Esophagus squamous epithelium (tissue), 4 donors: ENCODE measurements at regions not wholly inside any gene's neighbourhood (a gene's known extent, or its start where the extent isn't known, plus 50 kb on each side); places are given as distances from the start of the nearest gene placed in this dataset.

Source experiments
- POLR2A ChIP-seq, 4 donors: fragments of 450-650 bp; IDR thresholded peaks; one replicate each; pipeline ENCODE4 v1.6.1; 2017; ENCODE audit warnings: antibody characterized with exemption in 4 of 4, mild to moderate bottlenecking in 4 of 4, moderate library complexity in 3 of 4
- TF ChIP-seq, protein P1 (sequence below), 6 experiments: fragments of 450-650 bp in 4 of 6; fragments of 200-600 bp in 2 of 6; sonication (generic) in 2 of 6; IDR thresholded peaks; one replicate each; pipeline ENCODE4 v1.5.1; 2016 to 2019; ENCODE audit warnings: antibody characterized with exemption in 6 of 6, mild to moderate bottlenecking in 4 of 6, moderate library complexity in 4 of 6

GRCh38 chr13:44876782-44877324 is 112.4 kb downstream of the NUFIP1 start:
- no peak for TF ChIP-seq POLR2A (IDR thresholded peaks at IDR 0.05)
- TF ChIP-seq, protein P1, sequence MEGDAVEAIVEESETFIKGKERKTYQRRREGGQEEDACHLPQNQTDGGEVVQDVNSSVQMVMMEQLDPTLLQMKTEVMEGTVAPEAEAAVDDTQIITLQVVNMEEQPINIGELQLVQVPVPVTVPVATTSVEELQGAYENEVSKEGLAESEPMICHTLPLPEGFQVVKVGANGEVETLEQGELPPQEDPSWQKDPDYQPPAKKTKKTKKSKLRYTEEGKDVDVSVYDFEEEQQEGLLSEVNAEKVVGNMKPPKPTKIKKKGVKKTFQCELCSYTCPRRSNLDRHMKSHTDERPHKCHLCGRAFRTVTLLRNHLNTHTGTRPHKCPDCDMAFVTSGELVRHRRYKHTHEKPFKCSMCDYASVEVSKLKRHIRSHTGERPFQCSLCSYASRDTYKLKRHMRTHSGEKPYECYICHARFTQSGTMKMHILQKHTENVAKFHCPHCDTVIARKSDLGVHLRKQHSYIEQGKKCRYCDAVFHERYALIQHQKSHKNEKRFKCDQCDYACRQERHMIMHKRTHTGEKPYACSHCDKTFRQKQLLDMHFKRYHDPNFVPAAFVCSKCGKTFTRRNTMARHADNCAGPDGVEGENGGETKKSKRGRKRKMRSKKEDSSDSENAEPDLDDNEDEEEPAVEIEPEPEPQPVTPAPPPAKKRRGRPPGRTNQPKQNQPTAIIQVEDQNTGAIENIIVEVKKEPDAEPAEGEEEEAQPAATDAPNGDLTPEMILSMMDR (IDR thresholded peaks at IDR 0.05) = peak in 3 of 6 experiments; percentile 8 to 41 (median 11)
